GM23338 (cell line): ENCODE measurements at regions not wholly inside any gene's neighbourhood (a gene's known extent, or its start where the extent isn't known, plus 50 kb on each side); places are given as distances from the start of the nearest gene placed in this dataset.

Experiments used
- ATAC-seq: fragments of 200-7000 bp; cut with Tn5 transposase; 3 replicates; pipeline ENCODE4 v1.9.1; 2020
- DNase-seq: peaks from one replicate; pipeline ENCODE4 v3.0.0-alpha.2; 2015; ENCODE audit warnings: low spot score
- H2AFZ ChIP-seq: fragments of 200-600 bp; sonication (generic); 2 replicates; pipeline ENCODE4 v1.8.0; 2016; ENCODE audit warnings: antibody characterized with exemption, mild to moderate bottlenecking, moderate library complexity
- H3F3A ChIP-seq: fragments of 200-600 bp; sonication (generic); replicated peaks from 2 replicates; pipeline ENCODE4 v1.8.0; 2017; ENCODE audit warnings: antibody characterized with exemption, mixed run types, low read depth
- H3K27ac ChIP-seq: fragments of 200-600 bp; sonication (generic); 2 replicates; pipeline ENCODE4 v1.6.1; 2016; ENCODE audit warnings: low read depth
- H3K27me3 ChIP-seq: fragments of 200-600 bp; sonication (generic); 2 replicates; pipeline ENCODE4 v1.8.0; 2016; ENCODE audit warnings: mild to moderate bottlenecking, mixed run types, moderate library complexity; ENCODE audit not compliant: insufficient read depth
- H3K36me3 ChIP-seq: fragments of 200-600 bp; sonication (generic); 2 replicates; pipeline ENCODE4 v1.8.0; 2016; ENCODE audit warnings: mild to moderate bottlenecking; ENCODE audit not compliant: insufficient read depth
- H3K4me1 ChIP-seq: fragments of 200-600 bp; sonication (generic); 2 replicates; pipeline ENCODE4 v1.8.0; 2016; ENCODE audit warnings: mild to moderate bottlenecking, moderate library complexity; ENCODE audit not compliant: insufficient read depth
- H3K4me2 ChIP-seq: fragments of 200-600 bp; sonication (generic); 2 replicates; pipeline ENCODE4 v1.7.1; 2017; ENCODE audit warnings: mixed run types
- H3K4me3 ChIP-seq: fragments of 200-600 bp; sonication (generic); 2 replicates; pipeline ENCODE4 v1.6.1; 2016; ENCODE audit warnings: mixed run types
- H3K79me2 ChIP-seq: fragments of 200-600 bp; sonication (generic); replicated peaks from 2 replicates; pipeline ENCODE4 v1.8.0; 2017; ENCODE audit warnings: mild to moderate bottlenecking; ENCODE audit not compliant: insufficient read depth
- H3K9me2 ChIP-seq: fragments of 200-600 bp; sonication (generic); 2 replicates; pipeline ENCODE4 v1.8.0; 2017; ENCODE audit not compliant: insufficient read depth
- H4K20me1 ChIP-seq: fragments of 200-600 bp; sonication (generic); replicated peaks from 2 replicates; pipeline ENCODE4 v1.8.0; 2017; ENCODE audit warnings: mild to moderate bottlenecking; ENCODE audit not compliant: insufficient read depth
- H3K27ac Mint-ChIP-seq: 2 replicates; pipeline ENCODE4 v1.8.0; 2020; ENCODE audit warnings: inconsistent platforms, mild to moderate bottlenecking, moderate library complexity, mixed read lengths
- H3K27me3 Mint-ChIP-seq: 3 replicates; pipeline ENCODE4 v1.8.0; 2022; ENCODE audit warnings: low read depth, mild to moderate bottlenecking, moderate library complexity, mixed read lengths, inconsistent platforms; ENCODE audit not compliant: insufficient read depth, poor library complexity
- H3K36me3 Mint-ChIP-seq: 3 replicates; pipeline ENCODE4 v1.8.0; 2021; ENCODE audit warnings: low read depth, mild to moderate bottlenecking, inconsistent platforms, moderate library complexity, mixed read lengths
- H3K4me1 Mint-ChIP-seq: 3 replicates; pipeline ENCODE4 v1.8.0; 2020; ENCODE audit warnings: mild to moderate bottlenecking, inconsistent platforms, mixed read lengths
- H3K4me3 Mint-ChIP-seq: 3 replicates; pipeline ENCODE4 v1.8.0; 2021; ENCODE audit warnings: moderate library complexity, mild to moderate bottlenecking, inconsistent platforms, mixed read lengths
- H3K9me3 Mint-ChIP-seq: 3 replicates; pipeline ENCODE4 v1.8.0; 2020; ENCODE audit warnings: moderate library complexity, mild to moderate bottlenecking, inconsistent platforms, mixed read lengths
- EZH2 ChIP-seq: fragments of 200-600 bp; sonication (generic); IDR thresholded peaks from one replicate; pipeline ENCODE4 v1.8.0; 2017; ENCODE audit warnings: antibody characterized with exemption, mild to moderate bottlenecking, low read depth; ENCODE audit not compliant: unreplicated experiment
- EZH2phosphoT487 ChIP-seq: fragments of 200-600 bp; sonication (generic); IDR thresholded peaks from one replicate; pipeline ENCODE4 v1.8.1; 2018; ENCODE audit warnings: antibody characterized with exemption; ENCODE audit not compliant: unreplicated experiment
- JUNB ChIP-seq: IDR thresholded peaks from one replicate; pipeline ENCODE4 v1.6.1; 2016; ENCODE audit warnings: antibody characterized with exemption; ENCODE audit not compliant: unreplicated experiment
- POLR2AphosphoS5 ChIP-seq: IDR thresholded peaks from 2 replicates; pipeline ENCODE4 v1.6.1; 2016; ENCODE audit warnings: antibody characterized with exemption, low read depth
- STAT1 ChIP-seq: IDR thresholded peaks from one replicate; pipeline ENCODE4 v1.6.1; 2016; ENCODE audit warnings: antibody characterized with exemption; ENCODE audit not compliant: unreplicated experiment
- ZNF114 ChIP-seq: fragments of 250-450 bp; sonication (Bioruptor Pico); IDR thresholded peaks from 2 replicates; pipeline ENCODE4 v1.5.0; 2020; ENCODE audit warnings: mild to moderate bottlenecking, moderate library complexity
- ZNF331 ChIP-seq: fragments of 250-450 bp; sonication (Bioruptor Pico); IDR thresholded peaks from 2 replicates; pipeline ENCODE4 v1.5.0; 2020; ENCODE audit warnings: low read depth, mild to moderate bottlenecking, moderate library complexity
- TF ChIP-seq, protein P1 (sequence below): IDR thresholded peaks from 2 replicates; pipeline ENCODE4 v1.6.1; 2016; ENCODE audit warnings: antibody characterized with exemption
- TF ChIP-seq, protein P2 (sequence below): IDR thresholded peaks from one replicate; pipeline ENCODE4 v1.6.1; 2018; ENCODE audit warnings: antibody characterized with exemption; ENCODE audit not compliant: unreplicated experiment
- TF ChIP-seq, protein P3 (sequence below), 2 experiments: fragments of 200-600 bp in 1 of 2; sonication (generic) in 1 of 2; conservative IDR thresholded peaks; 2 replicates each; pipeline versions ENCODE4 v1.5.1 to v1.6.1; 2016 to 2017; ENCODE audit warnings: antibody characterized with exemption in 2 of 2, low read depth in 2 of 2, mild to moderate bottlenecking in 2 of 2, moderate library complexity in 1 of 2

- no peaks in the 10 kb centered on the region for H3K36me3 Mint-ChIP-seq
- DNase-seq, result no peak
- Histone ChIP-seq H3K9me2 (no peaks in the 10 kb centered on the region; the same call in 1 of the 2 replicates), H3K4me1 (no peaks in the 10 kb centered on the region), H3K4me2 (no peak overlapping the region), H3F3A (no peaks in the 10 kb centered on the region), H3K27ac (no peak overlapping the region), H3K36me3 (no peaks in the 10 kb centered on the region), H4K20me1 (no peaks in the 10 kb centered on the region), H2AFZ (no peak overlapping the region), H3K4me3 (no peak overlapping the region), H3K27me3 (no peaks in the 10 kb centered on the region), H3K79me2 (no peaks in the 10 kb centered on the region)
- no peak overlapping the region for H3K4me3 Mint-ChIP-seq
- peaks cover 4% of the 10 kb centered on the region; the same call in 2 of the 3 replicates for H3K4me1 Mint-ChIP-seq
- no peaks in the 10 kb centered on the region for H3K27me3 Mint-ChIP-seq
- no peaks in the 10 kb centered on the region for H3K9me3 Mint-ChIP-seq
- H3K27ac Mint-ChIP-seq, result no peak overlapping the region
- TF ChIP-seq, protein P1, sequence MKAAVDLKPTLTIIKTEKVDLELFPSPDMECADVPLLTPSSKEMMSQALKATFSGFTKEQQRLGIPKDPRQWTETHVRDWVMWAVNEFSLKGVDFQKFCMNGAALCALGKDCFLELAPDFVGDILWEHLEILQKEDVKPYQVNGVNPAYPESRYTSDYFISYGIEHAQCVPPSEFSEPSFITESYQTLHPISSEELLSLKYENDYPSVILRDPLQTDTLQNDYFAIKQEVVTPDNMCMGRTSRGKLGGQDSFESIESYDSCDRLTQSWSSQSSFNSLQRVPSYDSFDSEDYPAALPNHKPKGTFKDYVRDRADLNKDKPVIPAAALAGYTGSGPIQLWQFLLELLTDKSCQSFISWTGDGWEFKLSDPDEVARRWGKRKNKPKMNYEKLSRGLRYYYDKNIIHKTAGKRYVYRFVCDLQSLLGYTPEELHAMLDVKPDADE, result no peak
- TF ChIP-seq, protein P2, sequence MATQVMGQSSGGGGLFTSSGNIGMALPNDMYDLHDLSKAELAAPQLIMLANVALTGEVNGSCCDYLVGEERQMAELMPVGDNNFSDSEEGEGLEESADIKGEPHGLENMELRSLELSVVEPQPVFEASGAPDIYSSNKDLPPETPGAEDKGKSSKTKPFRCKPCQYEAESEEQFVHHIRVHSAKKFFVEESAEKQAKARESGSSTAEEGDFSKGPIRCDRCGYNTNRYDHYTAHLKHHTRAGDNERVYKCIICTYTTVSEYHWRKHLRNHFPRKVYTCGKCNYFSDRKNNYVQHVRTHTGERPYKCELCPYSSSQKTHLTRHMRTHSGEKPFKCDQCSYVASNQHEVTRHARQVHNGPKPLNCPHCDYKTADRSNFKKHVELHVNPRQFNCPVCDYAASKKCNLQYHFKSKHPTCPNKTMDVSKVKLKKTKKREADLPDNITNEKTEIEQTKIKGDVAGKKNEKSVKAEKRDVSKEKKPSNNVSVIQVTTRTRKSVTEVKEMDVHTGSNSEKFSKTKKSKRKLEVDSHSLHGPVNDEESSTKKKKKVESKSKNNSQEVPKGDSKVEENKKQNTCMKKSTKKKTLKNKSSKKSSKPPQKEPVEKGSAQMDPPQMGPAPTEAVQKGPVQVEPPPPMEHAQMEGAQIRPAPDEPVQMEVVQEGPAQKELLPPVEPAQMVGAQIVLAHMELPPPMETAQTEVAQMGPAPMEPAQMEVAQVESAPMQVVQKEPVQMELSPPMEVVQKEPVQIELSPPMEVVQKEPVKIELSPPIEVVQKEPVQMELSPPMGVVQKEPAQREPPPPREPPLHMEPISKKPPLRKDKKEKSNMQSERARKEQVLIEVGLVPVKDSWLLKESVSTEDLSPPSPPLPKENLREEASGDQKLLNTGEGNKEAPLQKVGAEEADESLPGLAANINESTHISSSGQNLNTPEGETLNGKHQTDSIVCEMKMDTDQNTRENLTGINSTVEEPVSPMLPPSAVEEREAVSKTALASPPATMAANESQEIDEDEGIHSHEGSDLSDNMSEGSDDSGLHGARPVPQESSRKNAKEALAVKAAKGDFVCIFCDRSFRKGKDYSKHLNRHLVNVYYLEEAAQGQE, result no peak
- TF ChIP-seq ZNF331 (CRISPR knock-in tag) (no peak), ZNF114 (CRISPR knock-in tag) (no peak), JUNB (no peak), STAT1 (no peak), EZH2 (no peak)
- no peak for ATAC-seq
Measured at GRCh38 chr6:148082696-148083095, 259.9 kb upstream of the SASH1 start.

- no peaks in the 10 kb centered on the region for H3K27me3 Mint-ChIP-seq
- Histone ChIP-seq H3K79me2 (no peaks in the 10 kb centered on the region), H3K4me1 (no peaks in the 10 kb centered on the region), H3F3A (no peaks in the 10 kb centered on the region), H3K9me2 (no peaks in the 10 kb centered on the region; the same call in 1 of the 2 replicates), H2AFZ (no peak overlapping the region), H3K4me3 (no peak overlapping the region), H3K27ac (no peak overlapping the region), H3K36me3 (no peaks in the 10 kb centered on the region), H3K4me2 (no peak overlapping the region), H3K27me3 (no peaks in the 10 kb centered on the region), H4K20me1 (no peaks in the 10 kb centered on the region)
- peaks cover 4% of the 10 kb centered on the region; the same call in 2 of the 3 replicates for H3K4me1 Mint-ChIP-seq
- H3K4me3 Mint-ChIP-seq, result no peak overlapping the region
- no peak for TF ChIP-seq POLR2AphosphoS5
- no peak for TF ChIP-seq EZH2
- TF ChIP-seq EZH2phosphoT487, result no peak
- TF ChIP-seq, protein P3, sequence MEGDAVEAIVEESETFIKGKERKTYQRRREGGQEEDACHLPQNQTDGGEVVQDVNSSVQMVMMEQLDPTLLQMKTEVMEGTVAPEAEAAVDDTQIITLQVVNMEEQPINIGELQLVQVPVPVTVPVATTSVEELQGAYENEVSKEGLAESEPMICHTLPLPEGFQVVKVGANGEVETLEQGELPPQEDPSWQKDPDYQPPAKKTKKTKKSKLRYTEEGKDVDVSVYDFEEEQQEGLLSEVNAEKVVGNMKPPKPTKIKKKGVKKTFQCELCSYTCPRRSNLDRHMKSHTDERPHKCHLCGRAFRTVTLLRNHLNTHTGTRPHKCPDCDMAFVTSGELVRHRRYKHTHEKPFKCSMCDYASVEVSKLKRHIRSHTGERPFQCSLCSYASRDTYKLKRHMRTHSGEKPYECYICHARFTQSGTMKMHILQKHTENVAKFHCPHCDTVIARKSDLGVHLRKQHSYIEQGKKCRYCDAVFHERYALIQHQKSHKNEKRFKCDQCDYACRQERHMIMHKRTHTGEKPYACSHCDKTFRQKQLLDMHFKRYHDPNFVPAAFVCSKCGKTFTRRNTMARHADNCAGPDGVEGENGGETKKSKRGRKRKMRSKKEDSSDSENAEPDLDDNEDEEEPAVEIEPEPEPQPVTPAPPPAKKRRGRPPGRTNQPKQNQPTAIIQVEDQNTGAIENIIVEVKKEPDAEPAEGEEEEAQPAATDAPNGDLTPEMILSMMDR (conservative IDR thresholded peaks at IDR 0.05; ENCODE audit: low read depth in 2 of 2), result no peak
- DNase-seq (no peak), ATAC-seq (no peak)
- no peak overlapping the region for H3K27ac Mint-ChIP-seq
- H3K36me3 Mint-ChIP-seq, result peaks cover 2% of the 10 kb centered on the region; the same call in 2 of the 3 replicates
- peaks cover under 1% of the 10 kb centered on the region; the same call in 1 of the 3 replicates for H3K9me3 Mint-ChIP-seq
Measured at GRCh38 chr6:148085631-148086331, 256.9 kb upstream of the SASH1 start.
